HEK293 (cell line): ENCODE measurements at regions not wholly inside any gene's neighbourhood (a gene's known extent, or its start where the extent isn't known, plus 50 kb on each side); places are given as distances from the start of the nearest gene placed in this dataset.

Experiments used
- CTCF ChIA-PET: fragments of 350-600 bp; formaldehyde crosslinking; extraction: SDS; loops from one replicate; lab custom pipeline; 2021; ENCODE audit warnings: antibody characterized with exemption; lab: Yijun Ruan, JAX
- POLR2A ChIA-PET: fragments of 300-600 bp; formaldehyde crosslinking; extraction: SDS; loops from one replicate; lab custom pipeline; 2020; ENCODE audit warnings: antibody characterized with exemption, inconsistent platforms; lab: Yijun Ruan, JAX
- H3K27ac ChIP-seq: fragments of 200-500 bp; sonication (Bioruptor generic); 2 replicates; pipeline ENCODE4 v1.5.1; 2014; ENCODE audit warnings: low read depth, low read length, control low read depth, inconsistent platforms; ENCODE audit errors: extremely low read depth
- H3K36me3 ChIP-seq, 2 experiments: fragments of 200-500 bp in 1 of 2; sonication (Bioruptor generic) in 1 of 2; 1 replicate in 1 of 2; 2 replicates in 1 of 2; pipeline ENCODE4 v1.5.1; 2014 to 2017; ENCODE audit warnings: inconsistent platforms in 2 of 2, low read length in 2 of 2; ENCODE audit not compliant: control insufficient read depth in 2 of 2, insufficient read depth in 1 of 2
- H3K4me1 ChIP-seq: fragments of 200-500 bp; sonication (Bioruptor generic); 2 replicates; pipeline ENCODE4 v1.5.1; 2014; ENCODE audit warnings: mild to moderate bottlenecking, low read length, inconsistent platforms; ENCODE audit not compliant: control insufficient read depth, insufficient read depth
- H3K4me3 ChIP-seq: 2 replicates; pipeline ENCODE4 v1.5.1; 2011; ENCODE audit warnings: low read depth, mild to moderate bottlenecking, control low read depth, low read length, moderate library complexity
- H3K9me3 ChIP-seq: fragments of 200-500 bp; sonication (Bioruptor generic); 2 replicates; pipeline ENCODE4 v1.5.1; 2014; ENCODE audit warnings: low read depth, low read length, inconsistent platforms; ENCODE audit not compliant: control insufficient read depth, insufficient read depth
- BCL11B ChIP-seq: fragments of 450-650 bp; formaldehyde crosslinking; IDR thresholded peaks from 2 replicates; pipeline ENCODE4 v1.5.1; 2016; ENCODE audit warnings: low read depth, missing biosample characterization, missing genetic modification characterization
- GLI2 ChIP-seq: fragments of 450-650 bp; formaldehyde crosslinking; IDR thresholded peaks from 2 replicates; pipeline ENCODE4; 2017; ENCODE audit warnings: missing biosample characterization, missing genetic modification characterization, low read depth, borderline replicate concordance
- GLIS1 ChIP-seq: fragments of 450-650 bp; formaldehyde crosslinking; IDR thresholded peaks from 2 replicates; pipeline ENCODE4 v1.5.1; 2016; ENCODE audit warnings: missing biosample characterization, missing genetic modification characterization
- KLF10 ChIP-seq: fragments of 450-650 bp; IDR thresholded peaks from 2 replicates; pipeline ENCODE4 v1.5.1; 2018; ENCODE audit warnings: missing biosample characterization, mild to moderate bottlenecking, missing genetic modification characterization
- RBAK ChIP-seq: fragments of 450-650 bp; formaldehyde crosslinking; IDR thresholded peaks from 2 replicates; pipeline ENCODE4 v1.5.1; 2016; ENCODE audit warnings: missing biosample characterization, missing genetic modification characterization
- SP2 ChIP-seq: fragments of 450-650 bp; formaldehyde crosslinking; IDR thresholded peaks from 2 replicates; pipeline ENCODE4 v1.5.1; 2016; ENCODE audit warnings: missing biosample characterization, missing genetic modification characterization
- ZFP37 ChIP-seq: fragments of 450-650 bp; formaldehyde crosslinking; IDR thresholded peaks from 2 replicates; pipeline ENCODE4 v1.5.1; 2016; ENCODE audit warnings: missing biosample characterization, missing genetic modification characterization
- ZNF138 ChIP-seq: fragments of 450-650 bp; formaldehyde crosslinking; IDR thresholded peaks from 2 replicates; pipeline ENCODE4 v1.5.1; 2016; ENCODE audit warnings: missing biosample characterization, missing genetic modification characterization, borderline replicate concordance
- ZNF335 ChIP-seq: fragments of 450-650 bp; formaldehyde crosslinking; conservative IDR thresholded peaks from 2 replicates; pipeline ENCODE4 v1.5.1; 2016; ENCODE audit warnings: missing biosample characterization, missing genetic modification characterization
- ZNF391 ChIP-seq: fragments of 450-650 bp; formaldehyde crosslinking; IDR thresholded peaks from 2 replicates; pipeline ENCODE4 v1.5.1; 2016; ENCODE audit warnings: low read depth, missing biosample characterization, missing genetic modification characterization, borderline replicate concordance
- ZNF394 ChIP-seq: fragments of 450-650 bp; formaldehyde crosslinking; IDR thresholded peaks from 2 replicates; pipeline ENCODE4 v1.5.1; 2016; ENCODE audit warnings: missing biosample characterization, missing genetic modification characterization, mild to moderate bottlenecking, moderate library complexity, borderline replicate concordance
- ZNF530 ChIP-seq: fragments of 450-650 bp; formaldehyde crosslinking; IDR thresholded peaks from 2 replicates; pipeline ENCODE4 v1.5.1; 2016; ENCODE audit warnings: low read depth, missing biosample characterization, missing genetic modification characterization
- ZNF707 ChIP-seq: fragments of 450-650 bp; formaldehyde crosslinking; IDR thresholded peaks from 2 replicates; pipeline ENCODE4 v1.5.1; 2016; ENCODE audit warnings: missing biosample characterization, missing genetic modification characterization
- ZNF830 ChIP-seq: fragments of 450-650 bp; IDR thresholded peaks from 2 replicates; pipeline ENCODE4 v1.5.0; 2018; ENCODE audit warnings: missing biosample characterization, missing genetic modification characterization, low read depth, mild to moderate bottlenecking, moderate library complexity
- ZSCAN16 ChIP-seq: fragments of 450-650 bp; formaldehyde crosslinking; IDR thresholded peaks from 2 replicates; pipeline ENCODE4 v1.5.1; 2016; ENCODE audit warnings: missing biosample characterization, missing genetic modification characterization
- TF ChIP-seq, protein P1 (sequence below): sonication (generic); formaldehyde crosslinking; IDR thresholded peaks from 2 replicates; pipeline ENCODE4 v1.8.1; 2022; ENCODE audit warnings: mild to moderate bottlenecking, moderate library complexity, missing genetic modification reagents
- TF ChIP-seq, protein P2 (sequence below): fragments of 450-650 bp; formaldehyde crosslinking; IDR thresholded peaks from 2 replicates; pipeline ENCODE4; 2016; ENCODE audit warnings: missing biosample characterization, missing genetic modification characterization
- TF ChIP-seq, protein P3 (sequence below): fragments of 450-650 bp; formaldehyde crosslinking; IDR thresholded peaks from 2 replicates; pipeline ENCODE4 v1.5.1; 2016; ENCODE audit warnings: missing biosample characterization, missing genetic modification characterization
- TF ChIP-seq, protein P4 (sequence below): fragments of 450-650 bp; formaldehyde crosslinking; IDR thresholded peaks from 2 replicates; pipeline ENCODE4 v1.5.1; 2016; ENCODE audit warnings: missing biosample characterization, missing genetic modification characterization
- TF ChIP-seq, protein P5 (sequence below): fragments of 450-650 bp; formaldehyde crosslinking; IDR thresholded peaks from 2 replicates; pipeline ENCODE4 v1.5.1; 2016; ENCODE audit warnings: missing biosample characterization, missing genetic modification characterization
- TF ChIP-seq, protein P6 (sequence below): fragments of 450-650 bp; formaldehyde crosslinking; IDR thresholded peaks from 2 replicates; pipeline ENCODE4 v1.5.1; 2017; ENCODE audit warnings: missing biosample characterization, missing genetic modification characterization
- TF ChIP-seq, protein P7 (sequence below): fragments of 450-650 bp; formaldehyde crosslinking; IDR thresholded peaks from 2 replicates; pipeline ENCODE4 v1.5.0; 2017; ENCODE audit warnings: missing biosample characterization, missing genetic modification characterization, borderline replicate concordance

DNA sequence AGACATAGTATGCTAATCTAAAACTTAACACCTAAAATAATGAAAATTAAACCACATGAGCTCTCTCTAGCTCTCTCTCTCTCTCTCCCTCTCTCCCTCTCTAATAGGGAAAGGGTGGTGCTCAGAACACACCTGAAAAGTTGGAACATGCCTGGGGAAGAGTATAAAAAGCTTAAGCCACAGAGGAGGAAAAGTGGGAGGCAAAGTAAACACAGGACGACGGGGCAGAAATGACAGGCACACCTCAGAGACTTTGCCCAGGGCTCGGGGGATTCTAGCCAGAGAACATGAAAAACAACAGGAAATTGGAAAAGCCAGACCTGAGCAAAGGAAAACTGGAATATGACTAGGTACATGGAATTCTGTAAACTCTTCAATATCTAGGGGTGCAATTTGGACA is 666.1 kb downstream of the BCL11A start:
- CTCF ChIA-PET: interaction anchor here (0.6 kb wide), 1 partner anchor 138 kb away, joined by 3 read pairs; no protein-coding TSS in a partner anchor
- Histone ChIP-seq H3K9me3 (no peaks in the 10 kb centered on the region), H3K36me3 (no peaks in the 10 kb centered on the region), H3K27ac (no peak overlapping the region), H3K4me3 (no peak overlapping the region), H3K4me1 (no peaks in the 10 kb centered on the region)
- POLR2A ChIA-PET: interaction anchor here (0.6 kb wide), 1 partner anchor 54 kb away, joined by 4 read pairs; no protein-coding TSS in a partner anchor
- TF ChIP-seq GLIS1 (tag by site-specific recombination): peak; percentile 67
- TF ChIP-seq GLI2 (tag by site-specific recombination): no peak

DNA sequence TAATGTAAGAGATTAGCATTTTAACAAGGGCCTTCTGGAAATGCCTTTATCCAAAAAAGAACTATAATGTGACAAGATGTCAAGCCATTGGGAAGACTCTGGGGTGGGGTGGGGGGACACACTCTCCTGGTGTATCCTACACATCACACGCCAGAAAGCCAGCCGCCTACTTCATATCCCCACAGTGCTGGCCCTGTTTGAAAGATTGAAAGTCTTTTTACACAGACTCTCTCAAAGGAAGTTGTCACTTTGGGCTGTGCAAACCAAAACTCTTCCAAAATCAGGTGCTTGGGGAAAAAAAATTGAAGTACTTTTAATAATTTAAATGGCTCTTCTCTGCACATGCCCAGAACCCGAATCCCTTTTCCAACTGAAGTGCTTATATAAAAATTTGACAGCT is 666.7 kb downstream of the BCL11A start:
- H3K4me1 ChIP-seq: no peaks in the 10 kb centered on the region
- POLR2A ChIA-PET: no interaction called here
- no peak for TF ChIP-seq ZNF530
- TF ChIP-seq, protein P1, sequence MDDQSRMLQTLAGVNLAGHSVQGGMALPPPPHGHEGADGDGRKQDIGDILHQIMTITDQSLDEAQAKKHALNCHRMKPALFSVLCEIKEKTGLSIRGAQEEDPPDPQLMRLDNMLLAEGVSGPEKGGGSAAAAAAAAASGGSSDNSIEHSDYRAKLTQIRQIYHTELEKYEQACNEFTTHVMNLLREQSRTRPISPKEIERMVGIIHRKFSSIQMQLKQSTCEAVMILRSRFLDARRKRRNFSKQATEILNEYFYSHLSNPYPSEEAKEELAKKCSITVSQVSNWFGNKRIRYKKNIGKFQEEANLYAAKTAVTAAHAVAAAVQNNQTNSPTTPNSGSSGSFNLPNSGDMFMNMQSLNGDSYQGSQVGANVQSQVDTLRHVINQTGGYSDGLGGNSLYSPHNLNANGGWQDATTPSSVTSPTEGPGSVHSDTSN: no peak
- no peak for TF ChIP-seq ZNF335 (tag by site-specific recombination)
- TF ChIP-seq, protein P2, sequence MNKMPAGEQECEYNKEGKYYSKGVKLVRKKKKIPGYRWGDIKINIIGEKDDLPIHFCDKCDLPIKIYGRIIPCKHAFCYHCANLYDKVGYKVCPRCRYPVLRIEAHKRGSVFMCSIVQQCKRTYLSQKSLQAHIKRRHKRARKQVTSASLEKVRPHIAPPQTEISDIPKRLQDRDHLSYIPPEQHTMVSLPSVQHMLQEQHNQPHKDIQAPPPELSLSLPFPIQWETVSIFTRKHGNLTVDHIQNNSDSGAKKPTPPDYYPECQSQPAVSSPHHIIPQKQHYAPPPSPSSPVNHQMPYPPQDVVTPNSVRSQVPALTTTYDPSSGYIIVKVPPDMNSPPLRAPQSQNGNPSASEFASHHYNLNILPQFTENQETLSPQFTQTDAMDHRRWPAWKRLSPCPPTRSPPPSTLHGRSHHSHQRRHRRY: no peak
- no peak for TF ChIP-seq KLF10 (tag by site-specific recombination)
- no peak for TF ChIP-seq ZNF138 (tag by site-specific recombination)
- no peak for TF ChIP-seq ZNF391 (tag by site-specific recombination)
- TF ChIP-seq ZSCAN16: no peak
- no peak for TF ChIP-seq RBAK (tag by site-specific recombination)
- TF ChIP-seq BCL11B (tag by site-specific recombination): no peak
- no peak for TF ChIP-seq ZNF830 (tag by site-specific recombination)
- TF ChIP-seq SP2 (tag by site-specific recombination): no peak
- TF ChIP-seq ZFP37: no peak
- no peak overlapping the region for H3K27ac ChIP-seq
- no peak overlapping the region for H3K4me3 ChIP-seq
- H3K9me3 ChIP-seq: no peaks in the 10 kb centered on the region
- CTCF ChIA-PET: no interaction called here
- H3K36me3 ChIP-seq: no peaks in the 10 kb centered on the region

DNA sequence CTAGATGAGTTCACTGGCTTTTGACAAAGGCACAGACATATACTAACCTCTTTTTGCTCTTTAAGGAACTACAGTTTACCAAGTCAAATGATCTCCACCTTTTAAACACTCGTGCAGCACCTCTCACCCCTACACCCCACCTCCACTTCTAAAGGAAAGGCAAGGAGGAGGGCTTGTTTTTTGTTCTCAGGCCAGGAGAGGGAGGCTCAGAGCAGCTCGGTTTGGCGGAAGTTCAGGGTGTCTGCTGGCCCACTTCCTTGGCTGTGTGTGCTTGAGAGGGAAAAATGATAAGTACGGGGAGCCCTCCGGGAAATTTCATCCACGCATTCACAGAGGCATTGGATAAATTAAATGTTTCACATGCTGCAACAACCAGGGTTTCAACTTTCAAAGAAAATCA is 667.9 kb downstream of the BCL11A start:
- CTCF ChIA-PET: no interaction called here
- H3K9me3 ChIP-seq: no peaks in the 10 kb centered on the region
- no peak overlapping the region for H3K4me3 ChIP-seq
- TF ChIP-seq, protein P3, sequence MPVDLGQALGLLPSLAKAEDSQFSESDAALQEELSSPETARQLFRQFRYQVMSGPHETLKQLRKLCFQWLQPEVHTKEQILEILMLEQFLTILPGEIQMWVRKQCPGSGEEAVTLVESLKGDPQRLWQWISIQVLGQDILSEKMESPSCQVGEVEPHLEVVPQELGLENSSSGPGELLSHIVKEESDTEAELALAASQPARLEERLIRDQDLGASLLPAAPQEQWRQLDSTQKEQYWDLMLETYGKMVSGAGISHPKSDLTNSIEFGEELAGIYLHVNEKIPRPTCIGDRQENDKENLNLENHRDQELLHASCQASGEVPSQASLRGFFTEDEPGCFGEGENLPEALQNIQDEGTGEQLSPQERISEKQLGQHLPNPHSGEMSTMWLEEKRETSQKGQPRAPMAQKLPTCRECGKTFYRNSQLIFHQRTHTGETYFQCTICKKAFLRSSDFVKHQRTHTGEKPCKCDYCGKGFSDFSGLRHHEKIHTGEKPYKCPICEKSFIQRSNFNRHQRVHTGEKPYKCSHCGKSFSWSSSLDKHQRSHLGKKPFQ (tag by site-specific recombination): no peak
- TF ChIP-seq ZNF707 (tag by site-specific recombination) (no peak), ZNF394 (no peak)
- TF ChIP-seq, protein P4, sequence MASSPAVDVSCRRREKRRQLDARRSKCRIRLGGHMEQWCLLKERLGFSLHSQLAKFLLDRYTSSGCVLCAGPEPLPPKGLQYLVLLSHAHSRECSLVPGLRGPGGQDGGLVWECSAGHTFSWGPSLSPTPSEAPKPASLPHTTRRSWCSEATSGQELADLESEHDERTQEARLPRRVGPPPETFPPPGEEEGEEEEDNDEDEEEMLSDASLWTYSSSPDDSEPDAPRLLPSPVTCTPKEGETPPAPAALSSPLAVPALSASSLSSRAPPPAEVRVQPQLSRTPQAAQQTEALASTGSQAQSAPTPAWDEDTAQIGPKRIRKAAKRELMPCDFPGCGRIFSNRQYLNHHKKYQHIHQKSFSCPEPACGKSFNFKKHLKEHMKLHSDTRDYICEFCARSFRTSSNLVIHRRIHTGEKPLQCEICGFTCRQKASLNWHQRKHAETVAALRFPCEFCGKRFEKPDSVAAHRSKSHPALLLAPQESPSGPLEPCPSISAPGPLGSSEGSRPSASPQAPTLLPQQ (tag by site-specific recombination): no peak
- TF ChIP-seq, protein P5, sequence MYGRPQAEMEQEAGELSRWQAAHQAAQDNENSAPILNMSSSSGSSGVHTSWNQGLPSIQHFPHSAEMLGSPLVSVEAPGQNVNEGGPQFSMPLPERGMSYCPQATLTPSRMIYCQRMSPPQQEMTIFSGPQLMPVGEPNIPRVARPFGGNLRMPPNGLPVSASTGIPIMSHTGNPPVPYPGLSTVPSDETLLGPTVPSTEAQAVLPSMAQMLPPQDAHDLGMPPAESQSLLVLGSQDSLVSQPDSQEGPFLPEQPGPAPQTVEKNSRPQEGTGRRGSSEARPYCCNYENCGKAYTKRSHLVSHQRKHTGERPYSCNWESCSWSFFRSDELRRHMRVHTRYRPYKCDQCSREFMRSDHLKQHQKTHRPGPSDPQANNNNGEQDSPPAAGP (tag by site-specific recombination): no peak
- TF ChIP-seq, protein P6, sequence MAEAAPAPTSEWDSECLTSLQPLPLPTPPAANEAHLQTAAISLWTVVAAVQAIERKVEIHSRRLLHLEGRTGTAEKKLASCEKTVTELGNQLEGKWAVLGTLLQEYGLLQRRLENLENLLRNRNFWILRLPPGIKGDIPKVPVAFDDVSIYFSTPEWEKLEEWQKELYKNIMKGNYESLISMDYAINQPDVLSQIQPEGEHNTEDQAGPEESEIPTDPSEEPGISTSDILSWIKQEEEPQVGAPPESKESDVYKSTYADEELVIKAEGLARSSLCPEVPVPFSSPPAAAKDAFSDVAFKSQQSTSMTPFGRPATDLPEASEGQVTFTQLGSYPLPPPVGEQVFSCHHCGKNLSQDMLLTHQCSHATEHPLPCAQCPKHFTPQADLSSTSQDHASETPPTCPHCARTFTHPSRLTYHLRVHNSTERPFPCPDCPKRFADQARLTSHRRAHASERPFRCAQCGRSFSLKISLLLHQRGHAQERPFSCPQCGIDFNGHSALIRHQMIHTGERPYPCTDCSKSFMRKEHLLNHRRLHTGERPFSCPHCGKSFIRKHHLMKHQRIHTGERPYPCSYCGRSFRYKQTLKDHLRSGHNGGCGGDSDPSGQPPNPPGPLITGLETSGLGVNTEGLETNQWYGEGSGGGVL (tag by site-specific recombination): no peak
- TF ChIP-seq, protein P7, sequence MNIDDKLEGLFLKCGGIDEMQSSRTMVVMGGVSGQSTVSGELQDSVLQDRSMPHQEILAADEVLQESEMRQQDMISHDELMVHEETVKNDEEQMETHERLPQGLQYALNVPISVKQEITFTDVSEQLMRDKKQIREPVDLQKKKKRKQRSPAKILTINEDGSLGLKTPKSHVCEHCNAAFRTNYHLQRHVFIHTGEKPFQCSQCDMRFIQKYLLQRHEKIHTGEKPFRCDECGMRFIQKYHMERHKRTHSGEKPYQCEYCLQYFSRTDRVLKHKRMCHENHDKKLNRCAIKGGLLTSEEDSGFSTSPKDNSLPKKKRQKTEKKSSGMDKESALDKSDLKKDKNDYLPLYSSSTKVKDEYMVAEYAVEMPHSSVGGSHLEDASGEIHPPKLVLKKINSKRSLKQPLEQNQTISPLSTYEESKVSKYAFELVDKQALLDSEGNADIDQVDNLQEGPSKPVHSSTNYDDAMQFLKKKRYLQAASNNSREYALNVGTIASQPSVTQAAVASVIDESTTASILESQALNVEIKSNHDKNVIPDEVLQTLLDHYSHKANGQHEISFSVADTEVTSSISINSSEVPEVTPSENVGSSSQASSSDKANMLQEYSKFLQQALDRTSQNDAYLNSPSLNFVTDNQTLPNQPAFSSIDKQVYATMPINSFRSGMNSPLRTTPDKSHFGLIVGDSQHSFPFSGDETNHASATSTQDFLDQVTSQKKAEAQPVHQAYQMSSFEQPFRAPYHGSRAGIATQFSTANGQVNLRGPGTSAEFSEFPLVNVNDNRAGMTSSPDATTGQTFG (tag by site-specific recombination): no peak

More for the DNA sequence above, 667.9 kb downstream of the BCL11A start:
- H3K36me3 ChIP-seq: no peaks in the 10 kb centered on the region
- H3K4me1 ChIP-seq: no peaks in the 10 kb centered on the region
- POLR2A ChIA-PET: no interaction called here
- no peak overlapping the region for H3K27ac ChIP-seq
